ENCODE measurements at regions not wholly inside any gene's neighbourhood (a gene's known extent, or its start where the extent isn't known, plus 50 kb on each side); places are given as distances from the start of the nearest gene placed in this dataset.

DNA sequence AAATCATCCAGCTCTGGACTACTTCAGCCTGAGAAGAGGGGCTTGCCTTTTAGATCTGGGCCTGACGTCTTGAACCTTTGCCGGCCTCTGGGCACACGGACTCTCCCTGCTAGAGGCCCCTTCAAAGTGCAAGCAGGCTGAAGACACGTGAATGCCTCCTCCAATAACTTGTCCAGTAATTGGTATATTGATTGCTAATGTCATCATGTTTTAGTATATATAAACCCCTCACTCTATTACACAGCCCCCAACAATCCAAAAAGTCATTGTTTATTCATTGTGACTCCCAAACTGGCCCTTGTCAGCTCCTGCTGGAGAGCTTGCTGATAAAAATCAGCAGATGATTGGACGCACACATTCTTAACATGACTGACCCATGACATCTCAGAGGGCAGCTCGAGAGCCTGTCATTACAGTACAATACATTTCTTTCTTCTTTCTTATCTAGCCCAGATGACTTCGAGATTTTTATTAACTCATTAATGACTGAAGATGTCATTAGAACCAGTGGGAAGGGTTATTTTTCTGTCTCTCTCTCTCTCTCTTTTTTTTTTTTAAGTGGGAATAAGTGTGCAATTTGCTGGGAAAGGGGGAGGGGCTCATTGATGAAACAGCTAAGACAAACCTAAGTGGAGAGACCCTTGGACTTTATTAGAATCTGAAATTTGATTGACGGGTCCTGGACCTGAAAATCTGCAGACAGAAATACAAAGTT lies 65.5 kb upstream of the NR2F2 start:
- Histone ChIP-seq H4K20me1 (ENCODE audit: insufficient read depth, low read length) (no peaks in the 10 kb centered on the region), H3K36me3 (replicated peaks; ENCODE audit: low read depth, low read length) (no peaks in the 10 kb centered on the region), H3K4me2 (ENCODE audit: low read length) (peak overlapping the region; percentile 6), H3K27me3 (ENCODE audit: low read depth, low read length) (peaks cover 29% of the 10 kb centered on the region), H3K79me2 (ENCODE audit: low read length) (no peaks in the 10 kb centered on the region), H3K27ac (ENCODE audit: low read length) (no peak overlapping the region), H3K4me3 (ENCODE audit: low read length) (no peak overlapping the region), H3K4me1 (ENCODE audit: low read length) (peaks cover 50% of the 10 kb centered on the region), H2AFZ (ENCODE audit: low read depth, low read length) (no peak overlapping the region), H3K9ac (ENCODE audit: low read length) (no peak overlapping the region), H3K9me3 (ENCODE audit: insufficient read depth, low read length) (no peaks in the 10 kb centered on the region)
- TF ChIP-seq, protein P1, sequence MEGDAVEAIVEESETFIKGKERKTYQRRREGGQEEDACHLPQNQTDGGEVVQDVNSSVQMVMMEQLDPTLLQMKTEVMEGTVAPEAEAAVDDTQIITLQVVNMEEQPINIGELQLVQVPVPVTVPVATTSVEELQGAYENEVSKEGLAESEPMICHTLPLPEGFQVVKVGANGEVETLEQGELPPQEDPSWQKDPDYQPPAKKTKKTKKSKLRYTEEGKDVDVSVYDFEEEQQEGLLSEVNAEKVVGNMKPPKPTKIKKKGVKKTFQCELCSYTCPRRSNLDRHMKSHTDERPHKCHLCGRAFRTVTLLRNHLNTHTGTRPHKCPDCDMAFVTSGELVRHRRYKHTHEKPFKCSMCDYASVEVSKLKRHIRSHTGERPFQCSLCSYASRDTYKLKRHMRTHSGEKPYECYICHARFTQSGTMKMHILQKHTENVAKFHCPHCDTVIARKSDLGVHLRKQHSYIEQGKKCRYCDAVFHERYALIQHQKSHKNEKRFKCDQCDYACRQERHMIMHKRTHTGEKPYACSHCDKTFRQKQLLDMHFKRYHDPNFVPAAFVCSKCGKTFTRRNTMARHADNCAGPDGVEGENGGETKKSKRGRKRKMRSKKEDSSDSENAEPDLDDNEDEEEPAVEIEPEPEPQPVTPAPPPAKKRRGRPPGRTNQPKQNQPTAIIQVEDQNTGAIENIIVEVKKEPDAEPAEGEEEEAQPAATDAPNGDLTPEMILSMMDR (IDR thresholded peaks at IDR 0.05; ENCODE audit: low read depth, low read length): no peak
- TF ChIP-seq EZH2phosphoT487 (IDR thresholded peaks at IDR 0.05; ENCODE audit: low read depth): no peak

GRCh38 chr15:96266456-96266855 lies 64.0 kb upstream of the NR2F2 start:
- Histone ChIP-seq H3K9me3 (ENCODE audit: insufficient read depth, low read length) (no peaks in the 10 kb centered on the region), H3K9ac (ENCODE audit: low read length) (no peak overlapping the region), H3K4me1 (ENCODE audit: low read length) (peaks cover 35% of the 10 kb centered on the region), H3K4me2 (ENCODE audit: low read length) (no peak overlapping the region), H4K20me1 (ENCODE audit: insufficient read depth, low read length) (no peaks in the 10 kb centered on the region), H2AFZ (ENCODE audit: low read depth, low read length) (no peak overlapping the region), H3K79me2 (ENCODE audit: low read length) (no peaks in the 10 kb centered on the region), H3K4me3 (ENCODE audit: low read length) (no peak overlapping the region), H3K36me3 (replicated peaks; ENCODE audit: low read depth, low read length) (no peaks in the 10 kb centered on the region), H3K27ac (ENCODE audit: low read length) (no peak overlapping the region), H3K27me3 (ENCODE audit: low read depth, low read length) (peaks cover 30% of the 10 kb centered on the region)
- TF ChIP-seq, protein P1 (IDR thresholded peaks at IDR 0.05; ENCODE audit: low read depth, low read length): no peak
- no peak for TF ChIP-seq EZH2phosphoT487 (IDR thresholded peaks at IDR 0.05; ENCODE audit: low read depth)

- Histone ChIP-seq H4K20me1 (ENCODE audit: insufficient read depth, low read length) (no peaks in the 10 kb centered on the region), H3K79me2 (ENCODE audit: low read length) (no peaks in the 10 kb centered on the region), H3K4me2 (ENCODE audit: low read length) (no peak overlapping the region), H3K9ac (ENCODE audit: low read length) (no peak overlapping the region), H3K36me3 (replicated peaks; ENCODE audit: low read depth, low read length) (no peaks in the 10 kb centered on the region), H3K9me3 (ENCODE audit: insufficient read depth, low read length) (no peaks in the 10 kb centered on the region), H3K27ac (ENCODE audit: low read length) (no peak overlapping the region), H2AFZ (ENCODE audit: low read depth, low read length) (no peak overlapping the region), H3K4me3 (ENCODE audit: low read length) (no peak overlapping the region), H3K27me3 (ENCODE audit: low read depth, low read length) (peaks cover 30% of the 10 kb centered on the region), H3K4me1 (ENCODE audit: low read length) (peaks cover 27% of the 10 kb centered on the region)
- no peak for TF ChIP-seq EZH2phosphoT487 (IDR thresholded peaks at IDR 0.05; ENCODE audit: low read depth)
- TF ChIP-seq, protein P1 (IDR thresholded peaks at IDR 0.05; ENCODE audit: low read depth, low read length): no peak
Observed at GRCh38 chr15:96267463-96267862, 63.0 kb upstream of the NR2F2 start.

DNA sequence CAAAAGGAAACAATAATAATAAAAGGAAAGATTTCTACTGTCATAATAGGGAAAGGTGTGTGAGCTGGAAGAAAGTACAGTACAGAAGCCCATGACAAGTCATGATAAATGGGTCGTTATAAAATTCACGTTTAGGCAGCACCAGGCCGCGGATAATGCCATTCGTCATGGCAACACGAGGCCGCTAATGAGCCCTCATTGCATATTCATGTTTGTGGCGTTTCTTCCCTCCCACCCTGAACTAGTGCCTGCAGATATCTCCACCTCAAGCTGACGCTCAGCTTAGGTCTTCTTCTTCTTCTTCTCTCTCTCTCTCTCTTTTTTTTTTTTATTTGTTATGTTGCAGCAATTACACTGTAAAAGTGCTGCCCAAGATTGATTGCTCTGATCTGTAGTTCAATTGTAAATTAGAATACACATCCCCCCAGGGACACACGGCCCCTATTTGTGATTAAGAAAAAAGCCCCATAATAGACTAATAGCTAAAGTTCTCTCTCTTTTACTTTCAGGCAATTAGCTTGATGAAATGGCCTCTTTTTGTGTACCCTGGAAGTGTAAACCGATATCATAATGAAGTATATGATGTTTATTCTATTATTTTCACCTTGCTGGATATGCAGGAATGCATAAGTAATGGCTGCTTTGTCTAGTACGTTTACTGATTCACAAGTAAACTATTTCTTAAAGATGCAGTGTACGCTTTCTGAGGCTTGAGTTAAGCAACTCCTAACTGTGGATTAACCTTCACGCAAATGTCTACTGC lies 61.9 kb upstream of the NR2F2 start:
- Histone ChIP-seq H3K4me1 (ENCODE audit: low read length) (peaks cover 16% of the 10 kb centered on the region), H3K36me3 (replicated peaks; ENCODE audit: low read depth, low read length) (no peaks in the 10 kb centered on the region), H2AFZ (ENCODE audit: low read depth, low read length) (no peak overlapping the region), H3K4me2 (ENCODE audit: low read length) (no peak overlapping the region), H4K20me1 (ENCODE audit: insufficient read depth, low read length) (no peaks in the 10 kb centered on the region), H3K9me3 (ENCODE audit: insufficient read depth, low read length) (no peaks in the 10 kb centered on the region), H3K79me2 (ENCODE audit: low read length) (no peaks in the 10 kb centered on the region), H3K9ac (ENCODE audit: low read length) (no peak overlapping the region), H3K27me3 (ENCODE audit: low read depth, low read length) (peaks cover 30% of the 10 kb centered on the region), H3K4me3 (ENCODE audit: low read length) (no peak overlapping the region), H3K27ac (ENCODE audit: low read length) (no peak overlapping the region)
- no peak for TF ChIP-seq EZH2phosphoT487 (IDR thresholded peaks at IDR 0.05; ENCODE audit: low read depth)
- TF ChIP-seq, protein P1 (IDR thresholded peaks at IDR 0.05; ENCODE audit: low read depth, low read length): no peak

All from OCI-LY3 (cell line).